ENCODE measurements at regions not wholly inside any gene's neighbourhood (a gene's known extent, or its start where the extent isn't known, plus 50 kb on each side); places are given as distances from the start of the nearest gene placed in this dataset.

- H3K4me1 Mint-ChIP-seq (ENCODE audit: low read depth, unreplicated experiment) = peaks cover 11% of the 10 kb centered on the region
- CTCF ChIA-PET = no interaction called here
- no peaks in the 10 kb centered on the region for H3K27me3 Mint-ChIP-seq (ENCODE audit: insufficient read depth, unreplicated experiment)
- Histone ChIP-seq H3K4me1 (peaks cover 10% of the 10 kb centered on the region), H3K36me3 (ENCODE audit: control insufficient read depth, insufficient read depth, low read length) (no peaks in the 10 kb centered on the region), H3K4me3 (ENCODE audit: low read depth, low read length) (no peak overlapping the region), H3K9me3 (no peaks in the 10 kb centered on the region), H3K27me3 (replicated peaks; ENCODE audit: control insufficient read depth, insufficient read depth, low read length) (no peaks in the 10 kb centered on the region)
- H3K4me3 Mint-ChIP-seq (ENCODE audit: unreplicated experiment) = no peak overlapping the region
- BruUV-seq (replicated peaks) = no TSS peak
- H3K36me3 Mint-ChIP-seq (ENCODE audit: insufficient read depth, unreplicated experiment) = no peaks in the 10 kb centered on the region
- no peak overlapping the region for H3K27ac Mint-ChIP-seq (ENCODE audit: unreplicated experiment)
- peaks cover 22% of the 10 kb centered on the region for H3K9me3 Mint-ChIP-seq (ENCODE audit: unreplicated experiment)
- intact Hi-C loops (cut with micrococcal nuclease; ENCODE audit: unreplicated experiment) = no loop called here
- DNase-seq = no peak
- POLR2A ChIA-PET = no interaction called here
- TF ChIP-seq, protein P1, sequence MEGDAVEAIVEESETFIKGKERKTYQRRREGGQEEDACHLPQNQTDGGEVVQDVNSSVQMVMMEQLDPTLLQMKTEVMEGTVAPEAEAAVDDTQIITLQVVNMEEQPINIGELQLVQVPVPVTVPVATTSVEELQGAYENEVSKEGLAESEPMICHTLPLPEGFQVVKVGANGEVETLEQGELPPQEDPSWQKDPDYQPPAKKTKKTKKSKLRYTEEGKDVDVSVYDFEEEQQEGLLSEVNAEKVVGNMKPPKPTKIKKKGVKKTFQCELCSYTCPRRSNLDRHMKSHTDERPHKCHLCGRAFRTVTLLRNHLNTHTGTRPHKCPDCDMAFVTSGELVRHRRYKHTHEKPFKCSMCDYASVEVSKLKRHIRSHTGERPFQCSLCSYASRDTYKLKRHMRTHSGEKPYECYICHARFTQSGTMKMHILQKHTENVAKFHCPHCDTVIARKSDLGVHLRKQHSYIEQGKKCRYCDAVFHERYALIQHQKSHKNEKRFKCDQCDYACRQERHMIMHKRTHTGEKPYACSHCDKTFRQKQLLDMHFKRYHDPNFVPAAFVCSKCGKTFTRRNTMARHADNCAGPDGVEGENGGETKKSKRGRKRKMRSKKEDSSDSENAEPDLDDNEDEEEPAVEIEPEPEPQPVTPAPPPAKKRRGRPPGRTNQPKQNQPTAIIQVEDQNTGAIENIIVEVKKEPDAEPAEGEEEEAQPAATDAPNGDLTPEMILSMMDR (IDR thresholded peaks at IDR 0.05; ENCODE audit: insufficient read depth in 1 of 2, low read depth in 1 of 2, low read length in 1 of 2, severe bottlenecking in 1 of 2, unreplicated experiment in 1 of 2) = no peak
These were observed 1266.8 kb upstream of the TMEFF2 start for GRCh38 chr2:193461431-193461934.

DNA sequence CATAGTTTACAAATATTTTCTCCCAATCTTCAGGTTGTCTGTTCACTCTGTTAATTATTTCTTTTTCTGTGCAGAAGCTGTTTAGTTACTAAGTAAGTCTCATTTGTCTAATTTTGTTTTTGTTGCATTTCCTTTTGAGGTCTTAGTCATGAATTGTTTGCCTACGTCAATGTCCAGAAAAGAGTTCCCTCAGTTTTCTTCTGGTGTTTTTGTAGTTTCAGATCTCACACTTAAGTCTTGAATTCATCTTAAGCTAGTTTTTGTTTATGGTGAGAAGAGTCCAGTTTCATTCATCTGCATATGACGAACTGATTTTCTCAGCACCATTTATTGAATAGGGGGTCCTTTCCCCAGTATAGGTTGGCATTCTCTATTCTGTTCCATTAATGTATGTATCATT is 1252.2 kb upstream of the TMEFF2 start:
- H3K9me3 ChIP-seq = no peaks in the 10 kb centered on the region; the same call in 1 of the 2 replicates
- ChIA-PET CTCF (no interaction called here), POLR2A (no interaction called here)
- H3K4me3 Mint-ChIP-seq (ENCODE audit: unreplicated experiment) = no peak overlapping the region
- intact Hi-C loops (cut with micrococcal nuclease; ENCODE audit: unreplicated experiment) = no loop called here
- no peak for DNase-seq
- H3K36me3 Mint-ChIP-seq (ENCODE audit: insufficient read depth, unreplicated experiment) = no peaks in the 10 kb centered on the region
- no peaks in the 10 kb centered on the region for H3K36me3 ChIP-seq (ENCODE audit: control insufficient read depth, insufficient read depth, low read length)
- H3K9me3 Mint-ChIP-seq (ENCODE audit: unreplicated experiment) = peaks cover 26% of the 10 kb centered on the region
- peaks cover 7% of the 10 kb centered on the region for H3K4me1 Mint-ChIP-seq (ENCODE audit: low read depth, unreplicated experiment)
- H3K27me3 ChIP-seq (replicated peaks; ENCODE audit: control insufficient read depth, insufficient read depth, low read length) = no peaks in the 10 kb centered on the region
- TF ChIP-seq, protein P1 (IDR thresholded peaks at IDR 0.05; ENCODE audit: insufficient read depth in 1 of 2, low read depth in 1 of 2, low read length in 1 of 2, severe bottlenecking in 1 of 2, unreplicated experiment in 1 of 2) = no peak
- H3K4me3 ChIP-seq (ENCODE audit: low read depth, low read length) = no peak overlapping the region
- no peaks in the 10 kb centered on the region for H3K4me1 ChIP-seq
- H3K27me3 Mint-ChIP-seq (ENCODE audit: insufficient read depth, unreplicated experiment) = no peaks in the 10 kb centered on the region
- no peak overlapping the region for H3K27ac Mint-ChIP-seq (ENCODE audit: unreplicated experiment)
- BruUV-seq (replicated peaks) = no TSS peak

GRCh38 chr2:193442293-193442692 is 1247.6 kb upstream of the TMEFF2 start:
- no peaks in the 10 kb centered on the region for H3K36me3 ChIP-seq (ENCODE audit: control insufficient read depth, insufficient read depth, low read length)
- BruUV-seq (replicated peaks) = no TSS peak
- TF ChIP-seq, protein P1 (IDR thresholded peaks at IDR 0.05; ENCODE audit: insufficient read depth in 1 of 2, low read depth in 1 of 2, low read length in 1 of 2, severe bottlenecking in 1 of 2, unreplicated experiment in 1 of 2) = no peak

More at GRCh38 chr2:193442293-193442692, 1247.6 kb upstream of the TMEFF2 start:
- no peak overlapping the region for H3K27ac Mint-ChIP-seq (ENCODE audit: unreplicated experiment)
- no peak for DNase-seq
- intact Hi-C loops (cut with micrococcal nuclease; ENCODE audit: unreplicated experiment) = no loop called here
- POLR2A ChIA-PET = no interaction called here
- H3K4me1 ChIP-seq = no peaks in the 10 kb centered on the region
- no peaks in the 10 kb centered on the region for H3K36me3 Mint-ChIP-seq (ENCODE audit: insufficient read depth, unreplicated experiment)
- CTCF ChIA-PET = no interaction called here
- no peak overlapping the region for H3K4me3 ChIP-seq (ENCODE audit: low read depth, low read length)
- H3K27me3 ChIP-seq (replicated peaks; ENCODE audit: control insufficient read depth, insufficient read depth, low read length) = no peaks in the 10 kb centered on the region
- H3K9me3 Mint-ChIP-seq (ENCODE audit: unreplicated experiment) = peaks cover 29% of the 10 kb centered on the region
- H3K9me3 ChIP-seq = no peaks in the 10 kb centered on the region
- no peak overlapping the region for H3K4me3 Mint-ChIP-seq (ENCODE audit: unreplicated experiment)
- H3K27me3 Mint-ChIP-seq (ENCODE audit: insufficient read depth, unreplicated experiment) = no peaks in the 10 kb centered on the region
- peaks cover 7% of the 10 kb centered on the region for H3K4me1 Mint-ChIP-seq (ENCODE audit: low read depth, unreplicated experiment)
